ENCODE measurements at regions not wholly inside any gene's neighbourhood (a gene's known extent, or its start where the extent isn't known, plus 50 kb on each side); places are given as distances from the start of the nearest gene placed in this dataset.

DNA sequence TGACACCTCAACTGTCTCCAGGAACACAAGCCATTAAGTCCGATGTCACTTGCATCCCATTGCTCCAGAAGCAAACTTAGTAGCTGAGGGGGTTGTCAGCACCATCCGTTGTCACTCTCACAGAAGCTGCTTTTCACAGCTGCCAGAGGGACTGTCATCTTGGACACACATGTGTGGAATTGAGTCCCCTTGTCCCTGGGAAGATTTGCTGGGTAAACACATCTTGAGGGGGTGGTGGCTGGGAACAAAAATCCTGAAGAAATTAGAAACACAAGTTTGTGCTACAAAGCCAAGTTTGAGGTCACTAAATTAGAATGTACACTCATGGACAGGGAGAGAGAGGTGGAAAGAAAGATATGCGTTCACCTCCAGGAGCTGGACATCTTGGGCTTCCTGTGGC, 55.2 kb upstream of the ADRA1B start:
- 41 to 50% methylated on average over 3 of the region's 3 CpGs for WGBS, 2 donors
- ATAC-seq (ENCODE audit: low FRiP score) = no peak
- peaks cover 2% of the 10 kb centered on the region in 2 donors for H3K4me1 ChIP-seq (ENCODE audit: control insufficient read depth in 1 of 2, insufficient read depth in 2 of 2, low read length in 2 of 2)

DNA sequence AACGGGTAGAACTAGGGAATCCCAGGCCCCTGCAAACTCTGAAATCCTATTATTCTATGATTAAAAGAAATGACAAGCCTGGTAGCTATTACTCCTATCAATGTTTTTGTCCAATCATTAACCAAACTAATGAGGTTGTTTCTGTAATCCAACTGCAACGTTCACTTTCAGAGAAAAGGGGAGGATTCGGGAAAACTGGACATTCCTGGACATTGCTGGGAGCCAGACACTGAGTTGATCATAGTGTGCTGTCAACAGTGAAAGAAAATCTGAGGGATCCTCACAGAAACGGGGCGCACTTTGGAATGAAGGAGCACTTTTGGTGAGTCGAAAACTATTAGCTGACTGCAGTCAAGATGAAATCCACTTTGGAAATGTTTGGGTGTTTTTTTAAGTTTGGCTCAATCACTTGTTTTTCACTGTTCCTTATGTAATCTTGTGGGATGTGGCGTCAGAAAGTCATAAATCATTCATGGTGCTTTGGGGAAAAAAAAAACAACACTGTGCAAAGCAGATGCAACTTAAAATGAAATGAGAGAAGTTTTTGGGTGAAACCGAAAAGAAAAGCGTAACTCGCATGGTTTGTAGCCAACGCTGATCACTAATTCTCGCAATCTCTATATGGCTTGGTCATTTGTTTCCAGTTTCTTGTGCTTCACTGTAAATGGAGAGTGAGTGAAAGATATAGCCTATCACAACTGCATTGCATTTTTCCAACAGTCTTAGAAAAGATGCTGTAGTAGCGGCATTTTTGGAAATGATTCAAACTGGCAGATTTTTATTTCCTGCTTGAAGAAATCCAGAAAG, 51.2 kb upstream of the ADRA1B start:
- no peaks in the 10 kb centered on the region for H3K36me3 ChIP-seq (ENCODE audit: control insufficient read depth in 1 of 2, insufficient read depth in 2 of 2, low read length in 1 of 2)
- H3K4me3 ChIP-seq (ENCODE audit: low read length in 2 of 2) = peak overlapping the region; percentile 22 to 87
- DNase-seq (no peak), ATAC-seq (ENCODE audit: low FRiP score) (peak; percentile 6)
- peaks cover 0 to 8% of the 10 kb centered on the region in 2 donors for H3K4me1 ChIP-seq (ENCODE audit: control insufficient read depth in 1 of 2, insufficient read depth in 2 of 2, low read length in 2 of 2)
- WGBS, 2 donors = 27 to 31% methylated on average over 13 of the region's 13 CpGs
- intact Hi-C loops (cut with DNase I) = loop anchor here in 1 of 2 donors (5.0 kb wide), 1 partner anchor 42 kb away; no protein-coding TSS in a partner anchor
- no peaks in the 10 kb centered on the region for H3K9me3 ChIP-seq (ENCODE audit: control insufficient read depth, low read length)
- H3K27me3 ChIP-seq (ENCODE audit: control insufficient read depth in 1 of 2, insufficient read depth in 2 of 2, low read length in 1 of 2) = no peaks in the 10 kb centered on the region
- no peak overlapping the region for H3K27ac ChIP-seq (ENCODE audit: low read depth in 1 of 2, low read length in 2 of 2)

More for the DNA sequence above, 55.2 kb upstream of the ADRA1B start:
- H3K27ac ChIP-seq (ENCODE audit: low read depth in 1 of 2, low read length in 2 of 2) = no peak overlapping the region
- no peaks in the 10 kb centered on the region for H3K36me3 ChIP-seq (ENCODE audit: control insufficient read depth in 1 of 2, insufficient read depth in 2 of 2, low read length in 1 of 2)
- intact Hi-C loops (cut with DNase I) = no loop called here
- no peaks in the 10 kb centered on the region for H3K27me3 ChIP-seq (ENCODE audit: control insufficient read depth in 1 of 2, insufficient read depth in 2 of 2, low read length in 1 of 2)
- H3K9me3 ChIP-seq (ENCODE audit: control insufficient read depth, low read length) = no peaks in the 10 kb centered on the region
- no peak overlapping the region for H3K4me3 ChIP-seq (ENCODE audit: low read length in 2 of 2)
- DNase-seq = no peak

DNA sequence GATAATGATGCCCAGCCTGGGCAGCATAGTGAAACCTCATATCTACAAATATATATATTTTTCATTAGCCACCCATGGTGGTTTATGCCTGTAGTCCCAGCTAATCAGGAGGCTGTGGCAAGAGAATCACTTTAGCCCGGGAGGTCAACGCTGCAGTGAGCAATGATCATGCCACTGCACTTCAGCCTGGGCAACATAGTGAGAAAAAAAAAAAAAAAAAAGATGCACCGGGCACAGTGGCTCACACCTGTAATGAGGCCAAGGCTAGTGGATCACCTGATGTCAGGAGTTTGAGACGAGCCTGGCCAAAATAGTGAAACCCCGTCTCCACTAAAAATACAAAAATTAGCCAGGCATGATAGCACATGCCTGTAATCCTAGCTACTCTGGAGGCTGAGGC, 50.2 kb upstream of the ADRA1B start:
- WGBS, 2 donors = 90 to 91% methylated on average over 5 of the region's 5 CpGs

More for the DNA sequence above, 50.2 kb upstream of the ADRA1B start:
- Histone ChIP-seq H3K4me3 (ENCODE audit: low read length in 2 of 2) (no peak overlapping the region), H3K27me3 (ENCODE audit: control insufficient read depth in 1 of 2, insufficient read depth in 2 of 2, low read length in 1 of 2) (no peaks in the 10 kb centered on the region), H3K36me3 (ENCODE audit: control insufficient read depth in 1 of 2, insufficient read depth in 2 of 2, low read length in 1 of 2) (no peaks in the 10 kb centered on the region), H3K27ac (ENCODE audit: low read depth in 1 of 2, low read length in 2 of 2) (no peak overlapping the region), H3K4me1 (ENCODE audit: control insufficient read depth in 1 of 2, insufficient read depth in 2 of 2, low read length in 2 of 2) (peaks cover 0 to 8% of the 10 kb centered on the region in 2 donors), H3K9me3 (ENCODE audit: control insufficient read depth, low read length) (no peaks in the 10 kb centered on the region)
- intact Hi-C loops (cut with DNase I) = loop anchor here in 1 of 2 donors (5.0 kb wide), 1 partner anchor 41 kb away; no protein-coding TSS in a partner anchor
- ATAC-seq (ENCODE audit: low FRiP score) (no peak), DNase-seq (no peak)

Data from aorta (tissue), 5 donors.